OCI-LY3 (cell line): ENCODE measurements at regions not wholly inside any gene's neighbourhood (a gene's known extent, or its start where the extent isn't known, plus 50 kb on each side); places are given as distances from the start of the nearest gene placed in this dataset.

Experiments
- H2AFZ ChIP-seq: fragments of 200-600, 300-600 bp; shearing (Covaris generic); 2 replicates; pipeline ENCODE4 v1.6.0; 2014; ENCODE audit warnings: antibody characterized with exemption, low read depth, low read length
- H3K27ac ChIP-seq: fragments of 200-600, 300-600 bp; sonication (generic); 2 replicates; pipeline ENCODE4 v1.5.1; 2014; ENCODE audit warnings: mild to moderate bottlenecking, low read length, moderate library complexity, mixed read lengths
- H3K27me3 ChIP-seq: fragments of 200-600, 300-600 bp; sonication (generic); 2 replicates; pipeline ENCODE4 v1.6.1; 2014; ENCODE audit warnings: low read depth, low read length, mixed read lengths
- H3K36me3 ChIP-seq: fragments of 200-600, 300-600 bp; sonication (generic); replicated peaks from 2 replicates; pipeline ENCODE3; 2014; ENCODE audit warnings: low read depth, low read length, mixed read lengths
- H3K4me1 ChIP-seq: fragments of 300-600, 200-600 bp; sonication (generic); 2 replicates; pipeline ENCODE4 v1.6.1; 2014; ENCODE audit warnings: low read length, mixed read lengths
- H3K4me2 ChIP-seq: fragments of 200-600, 300-600 bp; sonication (generic); 2 replicates; pipeline ENCODE4 v1.6.1; 2014; ENCODE audit warnings: low read length, mixed read lengths
- H3K4me3 ChIP-seq: fragments of 300-600, 200-600 bp; sonication (generic); 2 replicates; pipeline ENCODE4 v1.5.1; 2014; ENCODE audit warnings: antibody characterized with exemption, mild to moderate bottlenecking, low read length, moderate library complexity
- H3K79me2 ChIP-seq: fragments of 300-600, 200-600 bp; shearing (Covaris generic); 2 replicates; pipeline ENCODE4 v1.6.1; 2014; ENCODE audit warnings: mild to moderate bottlenecking, low read length, mixed read lengths
- H3K9ac ChIP-seq: fragments of 300-600, 200-600 bp; shearing (Covaris generic); 2 replicates; pipeline ENCODE4 v1.6.0; 2014; ENCODE audit warnings: mild to moderate bottlenecking, low read length, moderate library complexity
- H3K9me3 ChIP-seq: fragments of 200-600, 300-600 bp; shearing (Covaris generic); 2 replicates; pipeline ENCODE4 v1.6.1; 2014; ENCODE audit warnings: low read length, mixed read lengths; ENCODE audit not compliant: insufficient read depth
- H4K20me1 ChIP-seq: fragments of 200-600, 300-600 bp; sonication (generic); 2 replicates; pipeline ENCODE4 v1.6.1; 2016; ENCODE audit warnings: low read length, mixed read lengths; ENCODE audit not compliant: insufficient read depth
- EZH2phosphoT487 ChIP-seq: fragments of 200-600 bp; shearing (Covaris generic); IDR thresholded peaks from 2 replicates; pipeline ENCODE4 v1.6.1; 2018; ENCODE audit warnings: antibody characterized with exemption, mixed run types, low read depth
- TF ChIP-seq, protein P1 (sequence below): fragments of 200-600, 300-600 bp; sonication (generic); IDR thresholded peaks from 2 replicates; pipeline ENCODE4 v1.5.1; 2014; ENCODE audit warnings: antibody characterized with exemption, low read length, low read depth

- peaks cover 8% of the 10 kb centered on the region for H3K4me1 ChIP-seq
- peaks cover 22% of the 10 kb centered on the region; the same call in 1 of the 2 replicates for H3K9me3 ChIP-seq
- H3K36me3 ChIP-seq: peaks cover 38% of the 10 kb centered on the region
- H3K79me2 ChIP-seq: no peaks in the 10 kb centered on the region
- TF ChIP-seq, protein P1, sequence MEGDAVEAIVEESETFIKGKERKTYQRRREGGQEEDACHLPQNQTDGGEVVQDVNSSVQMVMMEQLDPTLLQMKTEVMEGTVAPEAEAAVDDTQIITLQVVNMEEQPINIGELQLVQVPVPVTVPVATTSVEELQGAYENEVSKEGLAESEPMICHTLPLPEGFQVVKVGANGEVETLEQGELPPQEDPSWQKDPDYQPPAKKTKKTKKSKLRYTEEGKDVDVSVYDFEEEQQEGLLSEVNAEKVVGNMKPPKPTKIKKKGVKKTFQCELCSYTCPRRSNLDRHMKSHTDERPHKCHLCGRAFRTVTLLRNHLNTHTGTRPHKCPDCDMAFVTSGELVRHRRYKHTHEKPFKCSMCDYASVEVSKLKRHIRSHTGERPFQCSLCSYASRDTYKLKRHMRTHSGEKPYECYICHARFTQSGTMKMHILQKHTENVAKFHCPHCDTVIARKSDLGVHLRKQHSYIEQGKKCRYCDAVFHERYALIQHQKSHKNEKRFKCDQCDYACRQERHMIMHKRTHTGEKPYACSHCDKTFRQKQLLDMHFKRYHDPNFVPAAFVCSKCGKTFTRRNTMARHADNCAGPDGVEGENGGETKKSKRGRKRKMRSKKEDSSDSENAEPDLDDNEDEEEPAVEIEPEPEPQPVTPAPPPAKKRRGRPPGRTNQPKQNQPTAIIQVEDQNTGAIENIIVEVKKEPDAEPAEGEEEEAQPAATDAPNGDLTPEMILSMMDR: no peak
- TF ChIP-seq EZH2phosphoT487: no peak
- H3K27me3 ChIP-seq: no peaks in the 10 kb centered on the region
- no peak overlapping the region for H3K27ac ChIP-seq
- H2AFZ ChIP-seq: peak overlapping the region; percentile 69; the same call in 1 of the 2 replicates
- no peak overlapping the region for H3K9ac ChIP-seq
- no peak overlapping the region for H3K4me2 ChIP-seq
- no peaks in the 10 kb centered on the region for H4K20me1 ChIP-seq
- no peak overlapping the region for H3K4me3 ChIP-seq
These were observed 378.1 kb downstream of the AACS start for GRCh38 chr12:125443341-125443740.

- H3K9me3 ChIP-seq: peaks cover 18% of the 10 kb centered on the region
- TF ChIP-seq, protein P1: no peak
- no peak for TF ChIP-seq EZH2phosphoT487
- no peaks in the 10 kb centered on the region for H3K79me2 ChIP-seq
- no peak overlapping the region for H3K4me2 ChIP-seq
- no peak overlapping the region for H3K27ac ChIP-seq
- no peak overlapping the region for H3K4me3 ChIP-seq
- H3K36me3 ChIP-seq: peaks cover 12% of the 10 kb centered on the region
- 0 out of 2 replicates have a peak, but pooled peaks cover 3% of the 10 kb centered on the region for H3K4me1 ChIP-seq
- no peaks in the 10 kb centered on the region for H3K27me3 ChIP-seq
- no peak overlapping the region for H3K9ac ChIP-seq
- H4K20me1 ChIP-seq: no peaks in the 10 kb centered on the region
- H2AFZ ChIP-seq: no peak overlapping the region
These were observed 386.2 kb downstream of the AACS start for GRCh38 chr12:125451408-125451807.

- Histone ChIP-seq H3K36me3 (peaks cover 5% of the 10 kb centered on the region), H3K4me1 (0 out of 2 replicates have a peak, but pooled peaks cover 3% of the 10 kb centered on the region), H3K4me3 (no peak overlapping the region), H3K27ac (no peak overlapping the region), H4K20me1 (no peaks in the 10 kb centered on the region), H3K9me3 (peaks cover 12% of the 10 kb centered on the region), H3K9ac (no peak overlapping the region), H3K4me2 (no peak overlapping the region), H3K79me2 (no peaks in the 10 kb centered on the region), H2AFZ (no peak overlapping the region), H3K27me3 (no peaks in the 10 kb centered on the region)
- no peak for TF ChIP-seq EZH2phosphoT487
- TF ChIP-seq, protein P1: no peak
These were observed 388.5 kb downstream of the AACS start for GRCh38 chr12:125453751-125454150.

DNA sequence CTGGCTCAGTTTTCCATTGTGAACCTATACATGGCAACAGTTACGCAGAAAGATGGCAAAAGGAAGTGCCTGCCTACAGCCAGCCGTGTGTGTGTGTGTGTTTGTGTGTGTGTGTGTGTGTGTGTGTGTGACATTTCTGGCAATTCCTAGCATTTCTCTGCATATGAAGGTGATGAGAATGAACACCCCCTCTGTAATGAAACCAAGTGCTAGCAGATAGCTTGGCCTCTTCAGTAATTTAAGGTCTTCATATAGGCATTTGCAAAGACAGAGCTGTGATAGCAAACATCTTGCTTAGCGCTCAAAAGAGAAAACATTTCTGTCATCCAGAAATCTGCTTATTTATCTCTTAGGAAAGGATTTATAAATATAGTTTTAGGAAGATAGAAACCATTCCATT lies 389.1 kb downstream of the AACS start:
- no peak overlapping the region for H3K9ac ChIP-seq
- no peaks in the 10 kb centered on the region for H3K79me2 ChIP-seq
- TF ChIP-seq, protein P1: no peak
- no peak for TF ChIP-seq EZH2phosphoT487
- no peak overlapping the region for H3K27ac ChIP-seq
- peaks cover 10% of the 10 kb centered on the region for H3K36me3 ChIP-seq
- no peak overlapping the region for H3K4me2 ChIP-seq
- H3K27me3 ChIP-seq: no peaks in the 10 kb centered on the region
- no peaks in the 10 kb centered on the region for H4K20me1 ChIP-seq
- H3K9me3 ChIP-seq: peaks cover 16% of the 10 kb centered on the region
- H3K4me3 ChIP-seq: no peak overlapping the region
- 0 out of 2 replicates have a peak, but pooled peaks cover 3% of the 10 kb centered on the region for H3K4me1 ChIP-seq
- H2AFZ ChIP-seq: no peak overlapping the region
